DND-41 (cell line): ENCODE measurements at regions not wholly inside any gene's neighbourhood (a gene's known extent, or its start where the extent isn't known, plus 50 kb on each side); places are given as distances from the start of the nearest gene placed in this dataset.

Source experiments
- EZH2 ChIP-seq: IDR thresholded peaks from 3 replicates; pipeline ENCODE4 v1.6.1; 2012; ENCODE audit warnings: borderline replicate concordance, low read depth, mild to moderate bottlenecking, moderate library complexity, low read length, inconsistent platforms; ENCODE audit not compliant: severe bottlenecking
- TF ChIP-seq, protein P1 (sequence below): IDR thresholded peaks from 2 replicates; pipeline ENCODE4 v1.5.1; 2012; ENCODE audit warnings: borderline replicate concordance, low read length, moderate library complexity, mild to moderate bottlenecking; ENCODE audit not compliant: poor library complexity, severe bottlenecking; ENCODE audit errors: extremely low read depth

DNA sequence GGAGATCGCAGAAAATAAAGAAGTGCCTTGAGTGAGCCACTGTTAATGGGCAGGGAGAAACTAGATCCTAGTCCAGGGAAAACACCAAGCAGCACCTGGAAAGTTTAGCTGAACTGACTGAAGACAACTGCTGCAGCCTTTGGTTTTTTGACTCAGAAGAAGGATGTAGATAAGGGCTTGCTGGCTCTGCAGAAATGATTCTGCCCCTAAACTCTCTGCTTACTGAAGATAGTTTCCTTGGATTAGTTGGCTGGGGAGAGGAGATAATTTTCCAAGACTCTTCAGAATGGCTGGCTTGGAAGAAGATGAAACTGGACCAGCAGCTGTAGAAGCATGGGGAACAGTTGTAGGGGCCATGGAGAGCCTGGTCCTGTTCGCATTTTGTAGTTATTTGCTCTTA is 471.8 kb downstream of the KDM4C start:
- TF ChIP-seq, protein P1, sequence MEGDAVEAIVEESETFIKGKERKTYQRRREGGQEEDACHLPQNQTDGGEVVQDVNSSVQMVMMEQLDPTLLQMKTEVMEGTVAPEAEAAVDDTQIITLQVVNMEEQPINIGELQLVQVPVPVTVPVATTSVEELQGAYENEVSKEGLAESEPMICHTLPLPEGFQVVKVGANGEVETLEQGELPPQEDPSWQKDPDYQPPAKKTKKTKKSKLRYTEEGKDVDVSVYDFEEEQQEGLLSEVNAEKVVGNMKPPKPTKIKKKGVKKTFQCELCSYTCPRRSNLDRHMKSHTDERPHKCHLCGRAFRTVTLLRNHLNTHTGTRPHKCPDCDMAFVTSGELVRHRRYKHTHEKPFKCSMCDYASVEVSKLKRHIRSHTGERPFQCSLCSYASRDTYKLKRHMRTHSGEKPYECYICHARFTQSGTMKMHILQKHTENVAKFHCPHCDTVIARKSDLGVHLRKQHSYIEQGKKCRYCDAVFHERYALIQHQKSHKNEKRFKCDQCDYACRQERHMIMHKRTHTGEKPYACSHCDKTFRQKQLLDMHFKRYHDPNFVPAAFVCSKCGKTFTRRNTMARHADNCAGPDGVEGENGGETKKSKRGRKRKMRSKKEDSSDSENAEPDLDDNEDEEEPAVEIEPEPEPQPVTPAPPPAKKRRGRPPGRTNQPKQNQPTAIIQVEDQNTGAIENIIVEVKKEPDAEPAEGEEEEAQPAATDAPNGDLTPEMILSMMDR = no peak
- no peak for TF ChIP-seq EZH2
